ENCODE measurements at regions not wholly inside any gene's neighbourhood (a gene's known extent, or its start where the extent isn't known, plus 50 kb on each side); places are given as distances from the start of the nearest gene placed in this dataset.

DNA sequence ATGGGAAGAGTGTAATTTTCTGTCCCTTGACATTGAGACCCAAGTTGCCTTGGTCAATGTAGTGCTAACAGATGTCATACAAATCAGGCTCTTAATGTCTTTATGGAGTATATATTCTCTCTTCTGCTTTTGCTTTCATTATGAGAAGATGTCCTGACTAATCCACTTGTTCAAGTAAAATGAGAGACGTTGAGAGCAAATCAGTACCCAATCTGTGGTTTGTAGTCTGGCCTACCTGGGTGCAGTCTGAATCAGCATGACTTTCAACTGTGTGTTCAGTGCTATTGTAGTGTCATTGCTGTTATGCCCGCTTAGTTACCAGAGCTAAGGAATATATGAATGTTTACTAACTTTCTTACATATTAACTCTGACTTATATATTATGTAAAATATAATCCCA, 612.4 kb downstream of the ANKRD7 start:
- TF ChIP-seq CTCF (IDR thresholded peaks at IDR 0.05; ENCODE audit: insufficient read depth, low read length), result no peak
- DNase-seq (ENCODE audit: low read depth), result no peak
- H3K4me3 ChIP-seq (ENCODE audit: low read depth, low read length), result no peak overlapping the region

DNA sequence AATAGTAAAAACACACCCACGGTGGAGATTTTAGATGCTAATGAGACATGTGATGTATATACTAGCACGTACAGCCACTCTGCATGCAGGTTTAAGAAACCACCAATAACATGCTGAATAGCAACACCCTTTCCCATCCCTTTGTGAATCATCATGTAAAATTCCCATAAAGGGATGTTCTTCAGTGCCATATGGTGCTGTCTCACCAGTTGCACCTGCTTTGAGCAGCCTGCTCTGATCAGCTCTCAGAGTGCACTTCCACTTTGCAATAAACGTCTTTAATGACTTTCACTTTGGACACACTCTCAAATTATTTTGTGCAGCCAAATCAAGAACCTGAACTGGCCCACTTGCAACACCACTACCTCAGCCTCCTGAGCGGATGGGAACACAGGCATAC, 615.0 kb downstream of the ANKRD7 start:
- no peak overlapping the region for H3K4me3 ChIP-seq (ENCODE audit: low read depth, low read length)
- no peak for DNase-seq (ENCODE audit: low read depth)
- TF ChIP-seq CTCF (IDR thresholded peaks at IDR 0.05; ENCODE audit: insufficient read depth, low read length), result no peak

DNA sequence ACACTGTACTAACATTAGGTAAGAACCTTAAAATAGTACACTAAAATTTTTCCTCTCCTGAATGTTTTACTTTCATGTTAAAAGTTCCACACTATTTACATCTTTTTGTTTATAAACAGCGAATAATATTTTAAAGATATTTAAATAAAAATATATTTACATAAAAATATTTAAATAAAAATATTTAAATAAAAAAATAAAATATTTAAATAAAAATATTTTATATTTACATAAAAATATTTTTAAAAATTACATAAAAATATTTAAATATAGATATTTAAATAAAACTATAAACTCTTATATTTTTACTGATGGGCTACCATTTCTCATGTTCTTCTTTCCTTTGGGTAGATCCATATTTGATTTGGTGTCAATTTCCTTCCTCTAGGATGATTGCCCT, 619.0 kb downstream of the ANKRD7 start:
- no peak for DNase-seq (ENCODE audit: low read depth)
- TF ChIP-seq CTCF (IDR thresholded peaks at IDR 0.05; ENCODE audit: insufficient read depth, low read length), result no peak

DNA sequence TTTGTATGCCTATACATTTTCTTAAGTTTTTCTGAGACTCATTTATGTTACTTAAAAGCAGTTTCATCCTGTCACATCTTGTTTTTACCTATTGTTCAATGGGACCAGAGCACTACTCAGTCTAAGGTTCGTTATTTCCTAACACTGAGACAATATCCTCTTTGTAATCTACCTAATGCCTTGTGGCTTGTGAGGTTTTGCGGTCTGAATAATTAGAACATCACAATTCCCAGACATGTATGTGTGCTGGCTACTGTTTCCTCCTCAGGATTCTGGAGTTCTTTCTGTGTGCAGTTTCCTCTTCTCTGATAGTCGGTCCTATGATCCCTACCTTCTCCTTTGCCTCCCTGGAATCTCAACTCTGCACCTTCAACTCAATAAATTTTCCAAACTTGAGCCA, 620.2 kb downstream of the ANKRD7 start:
- no peak for TF ChIP-seq CTCF (IDR thresholded peaks at IDR 0.05; ENCODE audit: insufficient read depth, low read length)
- DNase-seq (ENCODE audit: low read depth), result no peak
- H3K4me3 ChIP-seq (ENCODE audit: low read depth, low read length), result no peak overlapping the region

More for the DNA sequence above, 619.0 kb downstream of the ANKRD7 start:
- H3K4me3 ChIP-seq (ENCODE audit: low read depth, low read length), result no peak overlapping the region

DNA sequence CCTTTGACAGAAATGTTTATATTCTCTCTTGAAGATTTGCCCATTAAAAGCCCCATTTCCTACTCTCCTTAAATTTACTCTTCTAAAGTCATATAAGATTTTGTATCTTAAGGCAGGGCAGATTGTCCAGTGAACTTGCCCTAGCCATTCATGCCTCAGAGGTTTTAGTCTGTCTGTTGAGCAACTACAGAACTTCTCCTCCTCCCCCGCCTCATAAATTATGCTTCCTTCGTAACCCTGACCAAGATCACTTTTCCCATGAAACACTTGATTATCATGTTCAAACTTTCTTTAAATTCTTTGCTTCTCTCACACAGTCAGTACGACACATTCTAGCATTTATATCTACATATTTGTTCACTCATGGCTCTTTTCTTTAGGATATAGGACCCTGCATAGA, 621.3 kb downstream of the ANKRD7 start:
- DNase-seq (ENCODE audit: low read depth), result no peak
- no peak for TF ChIP-seq CTCF (IDR thresholded peaks at IDR 0.05; ENCODE audit: insufficient read depth, low read length)
- H3K4me3 ChIP-seq (ENCODE audit: low read depth, low read length), result no peak overlapping the region

GRCh38 chr7:118846977-118847376, 622.5 kb downstream of the ANKRD7 start:
- no peak for DNase-seq (ENCODE audit: low read depth)
- no peak for TF ChIP-seq CTCF (IDR thresholded peaks at IDR 0.05; ENCODE audit: insufficient read depth, low read length)

GRCh38 chr7:118855290-118855689, 630.8 kb downstream of the ANKRD7 start:
- DNase-seq (ENCODE audit: low read depth), result no peak
- H3K4me3 ChIP-seq (ENCODE audit: low read depth, low read length), result no peak overlapping the region
- TF ChIP-seq CTCF (IDR thresholded peaks at IDR 0.05; ENCODE audit: insufficient read depth, low read length), result no peak

More at GRCh38 chr7:118846977-118847376, 622.5 kb downstream of the ANKRD7 start:
- no peak overlapping the region for H3K4me3 ChIP-seq (ENCODE audit: low read depth, low read length)

Data from fibroblast of the aortic adventitia (primary cell).